OCI-LY7 (cell line): ENCODE measurements at regions not wholly inside any gene's neighbourhood (a gene's known extent, or its start where the extent isn't known, plus 50 kb on each side); places are given as distances from the start of the nearest gene placed in this dataset.

Experiments
- BruUV-seq: library from RNA; stranded (reverse); fragments of 400-500 nt; replicated peaks from 2 replicates; lab custom pipeline; 2021; lab: Mats Ljungman, UMichigan
- CTCF ChIA-PET: fragments of 300-600 bp; sonication (Branson Sonifier 250); formaldehyde crosslinking; loops from one replicate; lab custom pipeline; 2022; ENCODE audit warnings: antibody characterized with exemption; ENCODE audit not compliant: unreplicated experiment; lab: Charles Lee
- POLR2A ChIA-PET: fragments of 300-600 bp; sonication (Branson Sonifier 250); formaldehyde crosslinking; loops from one replicate; lab custom pipeline; 2022; ENCODE audit warnings: antibody characterized with exemption; lab: Charles Lee
- DNase-seq: peaks from one replicate; pipeline ENCODE4 v3.0.0-alpha.2; 2015; ENCODE audit warnings: low spot score
- H2AFZ ChIP-seq: fragments of 200-600 bp; sonication (generic), shearing (Covaris generic); 2 replicates; pipeline ENCODE4 v1.6.1; 2014; ENCODE audit warnings: mild to moderate bottlenecking, antibody characterized with exemption, low read length, moderate library complexity
- H3K27ac ChIP-seq: fragments of 200-600 bp; sonication (generic); 2 replicates; pipeline ENCODE4 v1.5.1; 2014; ENCODE audit warnings: mixed run types, low read depth, mild to moderate bottlenecking, moderate library complexity, low read length, inconsistent platforms; ENCODE audit not compliant: poor library complexity, severe bottlenecking
- H3K36me3 ChIP-seq: fragments of 200-600 bp; sonication (generic); 2 replicates; pipeline ENCODE4 v1.6.1; 2014; ENCODE audit warnings: mild to moderate bottlenecking, antibody characterized with exemption, low read length, moderate library complexity, mixed read lengths; ENCODE audit not compliant: insufficient read depth
- H3K4me1 ChIP-seq: fragments of 200-600 bp; sonication (generic); 2 replicates; pipeline ENCODE4 v1.5.1; 2014; ENCODE audit warnings: mild to moderate bottlenecking, low read length; ENCODE audit not compliant: insufficient read depth, poor library complexity, severe bottlenecking
- H3K4me2 ChIP-seq: fragments of 200-600 bp; sonication (generic); 2 replicates; pipeline ENCODE4 v1.6.1; 2014; ENCODE audit warnings: mild to moderate bottlenecking, low read length
- H3K4me3 ChIP-seq: fragments of 200-600 bp; sonication (generic); 2 replicates; pipeline ENCODE4 v1.5.1; 2014; ENCODE audit warnings: mild to moderate bottlenecking, low read depth, low read length; ENCODE audit not compliant: poor library complexity, severe bottlenecking
- H3K79me2 ChIP-seq: fragments of 200-600 bp; sonication (generic); 2 replicates; pipeline ENCODE4 v1.6.1; 2016; ENCODE audit warnings: low read depth, mild to moderate bottlenecking, low read length, moderate library complexity, mixed read lengths; ENCODE audit not compliant: insufficient read depth
- H3K9me2 ChIP-seq: fragments of 200-600 bp; sonication (generic); 2 replicates; pipeline ENCODE4 v1.6.1; 2016; ENCODE audit warnings: mild to moderate bottlenecking, low read length, mixed read lengths; ENCODE audit not compliant: insufficient read depth
- H3K9me3 ChIP-seq: fragments of 200-600 bp; sonication (generic); 2 replicates; pipeline ENCODE4 v1.6.1; 2014; ENCODE audit warnings: mild to moderate bottlenecking, mixed run types, low read length, mixed read lengths
- H4K20me1 ChIP-seq: fragments of 200-600 bp; sonication (generic); 2 replicates; pipeline ENCODE4 v1.6.1; 2014; ENCODE audit warnings: mild to moderate bottlenecking, antibody characterized with exemption, low read length, moderate library complexity, mixed read lengths; ENCODE audit not compliant: insufficient read depth
- CTCF ChIP-seq: fragments of 200-600 bp; sonication (generic); conservative IDR thresholded peaks from 2 replicates; pipeline ENCODE4 v1.5.1; 2014; ENCODE audit warnings: mild to moderate bottlenecking, antibody characterized with exemption, low read length, moderate library complexity, mixed read lengths
- EZH2phosphoT487 ChIP-seq: fragments of 200-600 bp; sonication (generic); IDR thresholded peaks from 2 replicates; pipeline ENCODE4 v1.6.1; 2018; ENCODE audit warnings: low read depth, borderline replicate concordance, mild to moderate bottlenecking, mixed run types, antibody characterized with exemption, low read length, moderate library complexity, mixed read lengths
- intact Hi-C: fragments of 100-400 bp; cut with micrococcal nuclease; formaldehyde crosslinking; loops from one replicate; pipeline ENCODE4 v1.10.0; 2022; ENCODE audit not compliant: unreplicated experiment

- Histone ChIP-seq H3K4me1 (no peaks in the 10 kb centered on the region), H2AFZ (no peak overlapping the region), H3K36me3 (no peaks in the 10 kb centered on the region), H3K9me2 (no peaks in the 10 kb centered on the region), H3K27ac (no peak overlapping the region), H3K4me2 (no peak overlapping the region), H3K79me2 (no peaks in the 10 kb centered on the region), H3K4me3 (no peak overlapping the region), H4K20me1 (no peaks in the 10 kb centered on the region), H3K9me3 (no peaks in the 10 kb centered on the region)
- POLR2A ChIA-PET = interaction anchor here (0.7 to 2.1 kb wide), 6 partner anchors 10 to 36 kb away, joined by 3 to 9 read pairs (median 4); no protein-coding TSS in a partner anchor
- BruUV-seq = no TSS peak
- intact Hi-C loops = no loop called here
- TF ChIP-seq EZH2phosphoT487 = no peak
- TF ChIP-seq CTCF = no peak
- CTCF ChIA-PET = interaction anchor here (1.0 kb wide), 1 partner anchor 11 kb away, joined by 3 read pairs; no protein-coding TSS in a partner anchor
- no peak for DNase-seq
These were observed 169.7 kb upstream of the PHYHIPL start for GRCh38 chr10:59006511-59007306.

- no peaks in the 10 kb centered on the region for H4K20me1 ChIP-seq
- no peak overlapping the region for H3K27ac ChIP-seq
- CTCF ChIA-PET = no interaction called here
- H3K9me2 ChIP-seq = no peaks in the 10 kb centered on the region
- POLR2A ChIA-PET = interaction anchor here (0.7 to 2.1 kb wide), 4 partner anchors 11 to 20 kb away, joined by 3 to 9 read pairs (median 4); no protein-coding TSS in a partner anchor
- intact Hi-C loops = no loop called here
- no peak overlapping the region for H3K4me2 ChIP-seq
- H3K9me3 ChIP-seq = no peaks in the 10 kb centered on the region
- BruUV-seq = no TSS peak
- no peak for TF ChIP-seq EZH2phosphoT487
- TF ChIP-seq CTCF = no peak
- no peaks in the 10 kb centered on the region for H3K36me3 ChIP-seq
- no peak for DNase-seq
- no peak overlapping the region for H3K4me3 ChIP-seq
- no peaks in the 10 kb centered on the region for H3K79me2 ChIP-seq
- no peaks in the 10 kb centered on the region for H3K4me1 ChIP-seq
- H2AFZ ChIP-seq = no peak overlapping the region
These were observed 169.0 kb upstream of the PHYHIPL start for GRCh38 chr10:59007307-59008025.
